ENCODE measurements at regions not wholly inside any gene's neighbourhood (a gene's known extent, or its start where the extent isn't known, plus 50 kb on each side); places are given as distances from the start of the nearest gene placed in this dataset.
"Not testable (repeated sequence)": the region's sequence is repeated elsewhere in the genome, so short reads cannot be mapped to it uniquely, and the experiment has no call there.

DNA sequence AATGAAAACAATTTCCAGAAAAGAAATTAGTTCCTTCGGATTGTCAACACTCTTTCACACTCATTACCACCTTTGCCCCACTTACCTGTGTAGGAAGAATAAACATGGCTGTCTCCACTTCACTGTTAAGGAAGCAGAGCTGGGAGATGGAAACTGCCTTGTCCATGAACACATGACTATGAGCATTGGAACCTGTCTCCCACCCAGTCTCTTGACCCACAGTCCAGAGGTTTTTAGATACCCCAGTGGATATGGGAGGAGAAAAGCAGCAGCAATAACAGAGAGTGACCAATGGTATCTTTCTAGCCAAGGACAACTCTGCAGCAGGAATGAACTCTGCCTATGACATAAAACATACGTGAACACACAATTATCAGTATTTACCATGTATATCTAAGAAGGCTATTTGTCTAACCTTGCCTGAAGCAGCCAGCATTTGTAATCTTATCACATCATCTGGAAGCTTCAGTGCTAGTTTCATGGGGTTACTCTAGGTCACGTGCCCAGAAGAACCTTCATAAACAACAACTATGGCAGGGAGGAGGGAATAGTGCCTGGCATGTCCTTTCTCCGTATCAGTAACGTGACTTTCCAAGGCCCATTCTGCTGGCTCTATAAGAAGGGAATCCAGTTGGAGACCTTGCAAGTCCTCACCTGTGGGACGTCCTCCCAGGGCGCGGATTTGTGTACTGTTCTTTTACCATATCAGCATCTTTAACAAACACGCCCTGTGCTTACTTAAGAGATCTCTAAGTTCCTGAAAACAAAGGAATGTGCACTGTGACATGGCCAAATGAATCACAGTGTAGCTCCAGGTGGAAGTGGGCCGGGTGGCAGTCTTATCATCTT is 221.8 kb upstream of the UBL3 start:
- no peak overlapping the region for H3K4me3 Mint-ChIP-seq
- H3K27ac Mint-ChIP-seq: no peak overlapping the region
- H3K9me3 Mint-ChIP-seq: no peaks in the 10 kb centered on the region
- no peaks in the 10 kb centered on the region for H3K27me3 Mint-ChIP-seq (ENCODE audit: insufficient read depth)
- no peaks in the 10 kb centered on the region for H3K36me3 Mint-ChIP-seq (ENCODE audit: low read depth)
- H3K4me1 Mint-ChIP-seq (ENCODE audit: low read depth): no peaks in the 10 kb centered on the region
- intact Hi-C loops (cut with micrococcal nuclease): no loop called here
- DNase-seq (ENCODE audit: low spot score): no peak

DNA sequence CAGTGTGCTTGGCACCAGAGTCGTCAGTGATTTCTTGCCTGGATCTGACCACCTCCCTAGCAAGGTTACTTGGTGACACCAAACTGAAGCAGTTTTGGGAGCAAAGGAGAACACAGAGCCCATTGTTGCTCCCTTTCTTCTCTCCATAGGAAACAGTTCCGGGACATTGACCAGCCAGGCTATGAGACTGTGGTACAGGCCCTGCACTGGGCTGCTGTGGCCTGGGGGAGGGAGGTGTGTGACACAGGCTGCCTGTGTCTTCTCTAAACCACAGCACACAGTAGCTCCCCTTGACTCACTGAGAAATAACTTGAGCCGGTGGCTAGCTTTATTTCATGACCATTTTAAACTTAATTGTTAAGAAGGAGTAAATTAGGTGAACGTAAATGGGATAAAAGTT is 214.8 kb upstream of the UBL3 start:
- H3K27ac Mint-ChIP-seq: no peak overlapping the region
- DNase-seq (ENCODE audit: low spot score): no peak
- peaks cover 10% of the 10 kb centered on the region for H3K27me3 Mint-ChIP-seq (ENCODE audit: insufficient read depth)
- H3K36me3 Mint-ChIP-seq (ENCODE audit: low read depth): no peaks in the 10 kb centered on the region
- no peaks in the 10 kb centered on the region for H3K4me1 Mint-ChIP-seq (ENCODE audit: low read depth)
- H3K4me3 Mint-ChIP-seq: no peak overlapping the region
- peaks cover 4% of the 10 kb centered on the region for H3K9me3 Mint-ChIP-seq
- intact Hi-C loops (cut with micrococcal nuclease): no loop called here

DNA sequence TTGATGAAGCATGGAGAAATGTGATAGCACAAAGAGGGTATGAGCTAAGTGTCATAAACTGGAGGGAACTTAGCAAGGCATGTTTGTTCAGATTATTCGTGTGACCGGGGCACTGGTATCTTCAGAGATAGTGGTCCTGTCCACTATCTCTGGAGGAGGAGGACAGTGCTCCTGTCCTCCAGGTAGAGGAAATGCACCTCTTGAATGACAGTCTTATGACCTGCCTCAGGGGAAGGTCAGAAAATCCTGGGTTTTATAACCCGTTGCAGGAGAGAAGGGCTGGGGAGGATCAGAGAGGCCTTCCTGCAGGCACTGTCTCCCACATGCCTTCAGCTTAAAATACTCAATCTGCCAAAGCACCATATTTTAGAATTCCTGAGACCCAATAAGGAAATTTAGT is 213.5 kb upstream of the UBL3 start:
- H3K4me1 Mint-ChIP-seq (ENCODE audit: low read depth): no peaks in the 10 kb centered on the region
- DNase-seq (ENCODE audit: low spot score): no peak
- peaks cover 12% of the 10 kb centered on the region for H3K27me3 Mint-ChIP-seq (ENCODE audit: insufficient read depth)
- H3K36me3 Mint-ChIP-seq (ENCODE audit: low read depth): no peaks in the 10 kb centered on the region
- no peak overlapping the region for H3K4me3 Mint-ChIP-seq
- no peak overlapping the region for H3K27ac Mint-ChIP-seq
- intact Hi-C loops (cut with micrococcal nuclease): no loop called here
- H3K9me3 Mint-ChIP-seq: peaks cover 11% of the 10 kb centered on the region

- Mint-ChIP-seq H3K36me3 (ENCODE audit: low read depth) (no peaks in the 10 kb centered on the region), H3K27ac (no peak overlapping the region), H3K9me3 (peaks cover 16% of the 10 kb centered on the region), H3K27me3 (ENCODE audit: insufficient read depth) (peaks cover 20% of the 10 kb centered on the region), H3K4me1 (ENCODE audit: low read depth) (no peaks in the 10 kb centered on the region), H3K4me3 (no peak overlapping the region)
- DNase-seq (ENCODE audit: low spot score): no peak
- intact Hi-C loops (cut with micrococcal nuclease): no loop called here
Measured at GRCh38 chr13:30061217-30061616, 210.8 kb upstream of the UBL3 start.

- no peak overlapping the region for H3K27ac Mint-ChIP-seq
- intact Hi-C loops (cut with micrococcal nuclease): no loop called here
- DNase-seq (ENCODE audit: low spot score): no peak
- H3K36me3 Mint-ChIP-seq (ENCODE audit: low read depth): no peaks in the 10 kb centered on the region
- H3K9me3 Mint-ChIP-seq: peaks cover 16% of the 10 kb centered on the region
- peaks cover under 1% of the 10 kb centered on the region for H3K4me1 Mint-ChIP-seq (ENCODE audit: low read depth)
- no peak overlapping the region for H3K4me3 Mint-ChIP-seq
- peaks cover 24% of the 10 kb centered on the region for H3K27me3 Mint-ChIP-seq (ENCODE audit: insufficient read depth)
Measured at GRCh38 chr13:30058429-30058828, 208.0 kb upstream of the UBL3 start.

DNA sequence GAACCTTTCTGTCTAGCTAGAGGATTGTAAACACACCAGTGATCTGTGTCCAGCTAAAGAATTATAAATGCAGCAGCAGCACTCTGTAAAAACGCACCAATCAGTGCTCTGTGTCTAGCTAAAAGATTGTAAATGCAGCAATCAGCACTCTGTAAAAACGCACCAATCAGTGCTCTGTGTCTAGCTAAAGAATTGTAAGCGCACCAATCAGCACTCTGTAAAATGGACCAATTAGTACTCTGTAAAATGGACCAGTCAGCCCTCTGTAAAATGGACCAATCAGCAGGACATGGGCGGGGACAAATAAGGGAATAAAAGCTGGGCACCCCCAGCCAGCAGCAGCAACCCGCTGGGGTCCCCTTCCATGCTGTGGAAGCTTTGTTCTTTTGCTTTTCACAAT is 204.1 kb upstream of the UBL3 start:
- H3K27ac Mint-ChIP-seq; H3K4me3 Mint-ChIP-seq; DNase-seq (ENCODE audit: low spot score); H3K36me3 Mint-ChIP-seq (ENCODE audit: low read depth); intact Hi-C loops (cut with micrococcal nuclease): not testable (repeated sequence)
- H3K9me3 Mint-ChIP-seq: peaks cover 10% of the 10 kb centered on the region
- H3K4me1 Mint-ChIP-seq (ENCODE audit: low read depth): peaks cover 12% of the 10 kb centered on the region
- peaks cover 14% of the 10 kb centered on the region for H3K27me3 Mint-ChIP-seq (ENCODE audit: insufficient read depth)

- no peaks in the 10 kb centered on the region for H3K36me3 Mint-ChIP-seq (ENCODE audit: low read depth)
- H3K9me3 Mint-ChIP-seq: peaks cover 5% of the 10 kb centered on the region
- H3K4me1 Mint-ChIP-seq (ENCODE audit: low read depth): peaks cover 12% of the 10 kb centered on the region
- no peak overlapping the region for H3K27ac Mint-ChIP-seq
- intact Hi-C loops (cut with micrococcal nuclease): no loop called here
- DNase-seq (ENCODE audit: low spot score): no peak
- H3K4me3 Mint-ChIP-seq: no peak overlapping the region
- H3K27me3 Mint-ChIP-seq (ENCODE audit: insufficient read depth): peaks cover 14% of the 10 kb centered on the region
Measured at GRCh38 chr13:30053939-30054338, 203.5 kb upstream of the UBL3 start.

GRCh38 chr13:30052120-30052519 is 201.7 kb upstream of the UBL3 start:
- Mint-ChIP-seq H3K4me1 (ENCODE audit: low read depth) (peaks cover 24% of the 10 kb centered on the region), H3K4me3 (no peak overlapping the region), H3K27me3 (ENCODE audit: insufficient read depth) (peaks cover 12% of the 10 kb centered on the region), H3K36me3 (ENCODE audit: low read depth) (no peaks in the 10 kb centered on the region), H3K27ac (no peak overlapping the region), H3K9me3 (peaks cover 4% of the 10 kb centered on the region)
- intact Hi-C loops (cut with micrococcal nuclease): loop anchor here (1.0 kb wide), 1 partner anchor 117 kb away; no protein-coding TSS in a partner anchor
- no peak for DNase-seq (ENCODE audit: low spot score)

- no peaks in the 10 kb centered on the region for H3K36me3 Mint-ChIP-seq (ENCODE audit: low read depth)
- no peak for DNase-seq (ENCODE audit: low spot score)
Measured at GRCh38 chr13:30051531-30052060, 201.2 kb upstream of the UBL3 start.

DNA sequence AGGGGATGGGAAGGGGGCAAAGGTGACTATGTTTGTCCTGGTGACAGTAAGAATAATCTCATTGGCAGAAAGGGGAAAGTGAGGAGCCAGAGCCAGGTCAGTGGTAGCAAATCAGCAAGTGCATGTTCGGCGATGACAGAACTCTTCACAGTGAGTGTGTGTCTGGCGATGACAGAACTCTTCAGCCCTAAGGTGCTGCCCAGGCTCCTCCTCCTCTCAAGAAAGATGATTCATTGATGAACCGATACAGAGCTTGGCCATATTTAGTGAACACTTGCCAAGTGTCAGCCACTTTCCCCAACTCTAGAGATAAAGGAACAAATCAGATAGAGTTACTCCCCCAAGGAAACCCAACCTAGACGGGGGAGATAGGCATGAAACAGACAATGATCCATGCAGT is 199.3 kb upstream of the UBL3 start:
- intact Hi-C loops (cut with micrococcal nuclease): no loop called here
- H3K27ac Mint-ChIP-seq: no peak overlapping the region
- H3K27me3 Mint-ChIP-seq (ENCODE audit: insufficient read depth): peaks cover 3% of the 10 kb centered on the region
- H3K4me3 Mint-ChIP-seq: no peak overlapping the region
- H3K4me1 Mint-ChIP-seq (ENCODE audit: low read depth): peaks cover 35% of the 10 kb centered on the region
- no peak for DNase-seq (ENCODE audit: low spot score)
- no peaks in the 10 kb centered on the region for H3K36me3 Mint-ChIP-seq (ENCODE audit: low read depth)
- no peaks in the 10 kb centered on the region for H3K9me3 Mint-ChIP-seq

More at GRCh38 chr13:30051531-30052060, 201.2 kb upstream of the UBL3 start:
- Mint-ChIP-seq H3K9me3 (no peaks in the 10 kb centered on the region), H3K4me1 (ENCODE audit: low read depth) (peaks cover 28% of the 10 kb centered on the region), H3K4me3 (no peak overlapping the region), H3K27ac (no peak overlapping the region), H3K27me3 (ENCODE audit: insufficient read depth) (peaks cover 9% of the 10 kb centered on the region)
- intact Hi-C loops (cut with micrococcal nuclease): loop anchor here (1.0 kb wide), 1 partner anchor 116 kb away; no protein-coding TSS in a partner anchor

- intact Hi-C loops (cut with micrococcal nuclease): loop anchor here (2.0 kb wide), 2 partner anchors 113 to 199 kb away; no protein-coding TSS in a partner anchor
- H3K27me3 Mint-ChIP-seq (ENCODE audit: insufficient read depth): no peaks in the 10 kb centered on the region
- no peaks in the 10 kb centered on the region for H3K36me3 Mint-ChIP-seq (ENCODE audit: low read depth)
- no peak overlapping the region for H3K27ac Mint-ChIP-seq
- no peak overlapping the region for H3K4me3 Mint-ChIP-seq
- DNase-seq (ENCODE audit: low spot score): no peak
- H3K9me3 Mint-ChIP-seq: no peaks in the 10 kb centered on the region
- H3K4me1 Mint-ChIP-seq (ENCODE audit: low read depth): peaks cover 31% of the 10 kb centered on the region
Measured at GRCh38 chr13:30047154-30047874, 196.9 kb upstream of the UBL3 start.

- H3K4me1 Mint-ChIP-seq (ENCODE audit: low read depth): peaks cover 23% of the 10 kb centered on the region
- no peak overlapping the region for H3K4me3 Mint-ChIP-seq
- no peak for DNase-seq (ENCODE audit: low spot score)
- no peaks in the 10 kb centered on the region for H3K36me3 Mint-ChIP-seq (ENCODE audit: low read depth)
- H3K9me3 Mint-ChIP-seq: no peaks in the 10 kb centered on the region
- H3K27me3 Mint-ChIP-seq (ENCODE audit: insufficient read depth): peaks cover under 1% of the 10 kb centered on the region
- H3K27ac Mint-ChIP-seq: peak overlapping the region; percentile 25
- intact Hi-C loops (cut with micrococcal nuclease): loop anchor here (2.0 kb wide), 2 partner anchors 111 to 197 kb away; no protein-coding TSS in a partner anchor
Measured at GRCh38 chr13:30045916-30046704, 195.7 kb upstream of the UBL3 start.
